HG03342 (cell line): ENCODE measurements at regions not wholly inside any gene's neighbourhood (a gene's known extent, or its start where the extent isn't known, plus 50 kb on each side); places are given as distances from the start of the nearest gene placed in this dataset.
"Not testable (repeated sequence)": the region's sequence is repeated elsewhere in the genome, so short reads cannot be mapped to it uniquely, and the experiment has no call there.

Experiments used
- ATAC-seq: cut with Tn5 transposase; IDR thresholded peaks from one replicate; pipeline ENCODE4 v1.9.1; 2021; ENCODE audit warnings: mild to moderate bottlenecking, moderate library complexity; ENCODE audit not compliant: unreplicated experiment

DNA sequence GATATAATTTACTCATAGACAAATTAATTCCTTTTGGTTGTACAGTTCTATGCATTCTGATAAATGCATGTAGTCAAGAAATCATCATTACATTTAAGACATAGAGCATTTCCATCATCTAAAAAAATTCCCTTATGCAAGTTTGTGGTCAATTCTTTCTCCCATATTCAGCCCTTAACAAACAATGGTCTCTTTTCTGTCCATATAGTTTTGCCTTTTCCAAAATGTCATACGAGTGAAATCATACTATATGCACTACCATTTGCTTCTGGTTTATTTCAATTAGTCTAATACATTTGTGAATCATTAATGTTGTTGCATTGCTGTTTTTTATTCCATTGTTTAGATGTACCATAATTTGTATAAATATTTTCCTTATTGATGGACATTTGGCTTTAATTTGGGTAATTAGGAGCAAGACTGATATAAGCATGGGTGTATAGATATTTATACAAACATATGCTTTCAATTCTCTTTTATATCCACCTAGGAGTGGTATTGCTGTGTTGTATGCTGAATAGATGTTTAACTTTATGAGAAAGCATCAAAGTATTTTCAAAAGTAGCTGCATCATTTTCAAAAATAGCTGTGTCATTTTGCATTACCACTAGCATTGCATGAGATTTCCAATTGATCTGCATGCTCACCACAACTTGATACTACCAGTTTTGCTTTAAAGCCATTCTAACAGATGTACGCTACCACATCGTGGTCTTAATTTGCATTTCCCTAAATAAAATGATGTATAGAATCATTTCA, 397.0 kb upstream of the ADAMTS5 start:
- no peak for ATAC-seq

DNA sequence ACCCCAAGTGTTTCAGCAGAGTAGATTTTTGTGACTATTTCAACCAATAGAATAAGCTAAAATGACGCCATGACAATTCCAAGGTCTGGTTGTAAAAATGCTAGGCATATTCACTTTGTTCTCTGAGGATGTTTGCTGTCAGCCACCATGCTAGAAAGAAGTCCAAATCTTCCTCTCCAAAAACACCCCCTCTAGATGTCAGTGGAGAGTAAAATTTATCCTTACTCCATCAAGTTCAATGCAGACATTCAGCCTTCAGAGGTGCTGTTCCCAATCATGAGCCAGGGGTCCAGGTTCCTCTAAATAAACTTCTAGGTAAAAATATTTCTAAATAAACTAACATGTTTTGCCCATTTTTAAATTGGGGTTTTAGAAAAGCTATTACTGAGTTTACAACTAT, 395.4 kb upstream of the ADAMTS5 start:
- ATAC-seq: no peak

DNA sequence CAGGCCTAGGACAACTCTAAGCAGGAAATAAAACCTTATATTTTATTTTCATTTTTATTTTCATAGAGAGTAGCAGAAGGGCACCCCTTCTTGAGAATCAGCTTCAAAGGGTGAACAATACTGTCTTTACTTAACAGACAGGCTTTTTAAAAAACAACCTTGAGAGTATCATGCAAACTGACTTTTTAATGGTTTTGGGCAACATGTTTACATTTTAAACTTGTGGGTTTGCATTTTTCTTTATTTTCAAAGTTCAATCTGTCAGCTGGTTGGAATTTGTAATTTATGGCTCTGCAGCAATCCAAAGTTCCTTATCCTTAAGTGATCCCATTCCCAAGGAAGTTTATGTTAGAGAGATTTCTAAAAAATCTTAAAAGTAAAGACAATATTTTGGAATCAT, 392.3 kb upstream of the ADAMTS5 start:
- ATAC-seq: no peak

DNA sequence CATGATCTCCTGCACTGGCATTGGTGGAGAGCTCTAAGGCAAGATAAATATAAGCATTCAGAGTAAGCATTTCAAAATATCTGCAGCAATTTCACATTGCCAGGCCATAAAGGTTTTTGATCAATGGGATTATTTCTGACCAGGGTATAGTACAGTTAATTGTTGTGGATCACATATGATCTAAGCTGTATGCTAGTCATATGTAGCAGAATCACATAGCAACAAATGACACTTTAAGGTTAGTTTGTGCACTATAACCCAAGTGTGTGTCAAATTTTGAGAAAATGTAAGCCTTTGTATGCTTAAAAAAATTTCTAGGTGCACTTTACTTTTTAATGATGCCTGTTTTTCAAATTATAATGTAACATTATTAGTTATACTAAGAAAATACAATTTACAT, 386.0 kb upstream of the ADAMTS5 start:
- no peak for ATAC-seq

DNA sequence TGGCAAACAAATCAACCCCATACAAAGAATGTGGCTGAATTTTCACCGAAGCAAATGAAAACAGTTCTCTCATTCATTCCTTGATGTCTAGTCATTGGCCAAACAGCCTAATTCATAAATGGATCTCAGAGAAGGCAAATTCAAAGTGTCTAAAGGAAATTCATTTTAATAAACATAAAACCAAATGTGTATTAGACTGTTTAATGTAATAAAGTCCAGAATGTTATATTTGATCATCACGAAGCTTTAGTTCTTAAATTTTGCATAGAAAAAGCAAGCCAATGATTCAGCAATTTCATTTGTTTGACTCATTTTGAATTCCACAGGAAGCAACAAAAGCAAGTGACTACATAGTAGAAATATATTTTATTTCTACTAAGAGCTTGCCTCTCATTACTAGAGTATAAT, 379.2 kb upstream of the ADAMTS5 start:
- ATAC-seq: no peak

DNA sequence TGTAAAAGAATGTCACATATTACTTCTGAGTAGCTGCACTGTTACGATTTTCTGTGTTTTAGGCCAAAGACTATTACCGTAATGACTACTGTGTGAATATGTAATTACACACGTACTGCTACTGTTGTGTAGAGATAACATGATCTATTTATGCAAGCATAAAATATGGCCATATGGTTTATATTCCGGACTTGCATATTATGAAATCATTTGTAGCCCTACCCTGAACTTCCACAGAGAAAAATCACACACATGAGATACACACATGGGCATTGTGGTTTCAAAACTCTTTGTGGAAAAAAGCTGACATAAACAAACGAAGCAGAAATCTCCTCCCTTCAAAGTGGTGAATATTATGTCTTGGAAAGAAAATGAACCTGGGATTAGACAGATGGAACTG, 373.0 kb upstream of the ADAMTS5 start:
- ATAC-seq: no peak

DNA sequence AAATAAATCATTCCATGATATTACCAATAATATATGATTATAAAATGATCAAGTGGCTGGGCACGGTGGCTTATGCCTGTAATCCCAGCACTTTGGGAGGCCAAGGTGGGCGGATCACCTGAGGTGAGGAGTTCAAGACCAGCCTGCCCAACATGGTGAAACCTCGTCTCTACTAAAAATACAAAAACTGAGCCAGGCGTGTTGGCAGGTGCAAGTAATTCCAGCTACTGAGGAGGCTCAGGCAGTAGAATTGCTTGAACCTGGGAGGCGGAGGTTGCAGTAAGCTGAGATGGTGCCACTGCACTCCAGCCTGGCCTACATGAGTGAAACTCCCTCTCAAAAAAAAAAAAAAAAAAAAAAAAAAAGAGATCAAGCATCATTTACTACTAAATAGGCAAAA, 371.1 kb upstream of the ADAMTS5 start:
- not testable (repeated sequence) for ATAC-seq

DNA sequence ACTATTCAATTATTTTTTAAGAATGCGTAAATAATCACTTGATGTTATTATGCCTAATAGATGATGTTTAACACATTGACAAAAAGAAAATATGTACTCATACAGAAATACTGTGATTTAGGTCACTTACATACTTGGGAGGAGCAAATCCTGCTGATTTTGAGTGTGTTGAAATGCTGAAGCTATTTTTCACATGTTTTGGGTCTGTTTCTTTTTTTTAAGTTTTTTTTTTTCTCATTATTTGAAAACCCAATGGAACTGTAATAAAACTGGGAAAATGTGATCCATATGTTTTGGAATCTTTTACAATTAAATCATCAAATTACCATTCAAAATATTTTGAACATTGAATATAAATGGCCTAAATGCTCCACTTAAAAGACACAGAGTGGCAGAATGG, 366.2 kb upstream of the ADAMTS5 start:
- ATAC-seq: no peak

DNA sequence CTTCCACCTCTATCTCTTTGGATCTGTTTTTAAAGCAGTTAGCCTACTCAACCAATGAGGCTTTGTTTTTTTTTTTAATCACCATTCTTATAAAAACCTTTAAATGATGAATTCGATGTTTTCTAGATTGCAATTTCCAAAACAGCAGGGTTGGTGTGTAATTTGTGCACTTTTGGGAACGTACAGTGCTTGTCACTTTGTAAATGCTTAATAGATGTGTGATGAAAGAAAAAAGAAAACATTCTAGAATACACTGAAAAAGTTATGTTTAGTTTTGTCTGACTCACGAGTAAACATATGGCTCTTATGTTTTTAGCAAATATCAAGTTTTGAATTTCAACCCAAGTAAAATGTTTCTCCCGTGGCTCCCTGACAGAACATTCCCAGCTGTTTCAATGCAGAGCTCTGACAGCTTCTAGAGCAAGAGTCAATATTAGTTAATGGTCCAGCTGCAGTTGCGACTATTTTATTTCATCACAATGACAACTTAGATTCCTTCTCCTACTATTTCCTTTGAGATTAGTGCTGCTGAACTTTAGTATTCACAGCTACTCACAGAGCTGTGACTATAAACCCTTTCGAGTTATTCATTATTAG, 362.5 kb upstream of the ADAMTS5 start:
- ATAC-seq: no peak

DNA sequence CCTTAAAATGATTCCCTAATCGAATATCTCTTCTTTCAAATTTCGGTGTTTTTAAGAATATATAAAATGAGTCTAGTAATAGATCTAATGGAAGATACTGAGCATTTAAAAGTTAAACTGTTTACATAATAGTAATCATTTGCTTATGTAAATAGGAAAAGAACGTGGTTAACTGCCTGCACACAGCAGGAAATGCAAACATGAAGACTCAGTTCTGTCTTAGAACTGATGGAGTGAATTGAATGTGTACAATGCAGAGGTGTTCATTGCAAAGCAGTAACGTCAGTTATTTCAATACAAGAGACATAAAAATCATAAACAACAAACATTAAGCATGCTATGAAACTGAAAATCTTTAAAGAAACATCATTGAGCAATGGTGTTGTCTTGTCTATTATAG, 359.4 kb upstream of the ADAMTS5 start:
- no peak for ATAC-seq

DNA sequence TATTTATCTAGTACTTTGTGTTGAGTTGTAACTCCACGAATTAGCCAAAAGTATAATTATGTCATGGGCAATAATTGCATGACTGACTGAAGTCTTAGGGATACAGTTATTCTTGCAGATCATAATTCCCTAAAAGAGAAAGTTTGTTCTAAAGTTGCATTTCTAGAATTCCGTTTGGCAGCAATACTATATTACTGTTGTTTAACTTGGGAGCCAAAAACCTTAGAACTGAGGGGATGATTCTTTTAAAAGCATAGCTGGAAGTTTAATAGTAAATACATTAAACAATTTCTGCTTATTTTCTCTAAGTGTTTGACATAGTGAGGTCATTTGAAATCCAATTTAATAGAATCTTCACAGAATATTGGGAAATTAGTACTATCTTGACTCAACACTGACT, 356.4 kb upstream of the ADAMTS5 start:
- ATAC-seq: no peak

DNA sequence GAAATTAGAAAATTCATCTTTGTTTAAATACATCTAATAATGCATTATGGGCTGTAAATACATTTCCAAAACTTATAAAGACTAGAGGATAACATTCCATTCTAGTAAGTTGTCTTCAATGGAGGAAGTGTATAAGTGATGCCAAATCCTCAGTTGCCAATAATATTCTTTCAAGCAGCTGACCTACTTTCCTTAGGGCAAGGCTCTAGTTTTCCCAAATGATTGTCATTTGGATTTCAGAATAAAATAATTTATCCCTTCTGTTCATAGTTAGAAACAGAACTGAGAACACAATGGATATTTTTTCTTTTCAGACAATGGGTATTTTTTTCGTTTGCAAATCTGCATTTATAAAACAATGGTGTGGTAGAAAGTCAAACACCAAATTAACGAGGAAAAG, 354.9 kb upstream of the ADAMTS5 start:
- ATAC-seq: no peak

DNA sequence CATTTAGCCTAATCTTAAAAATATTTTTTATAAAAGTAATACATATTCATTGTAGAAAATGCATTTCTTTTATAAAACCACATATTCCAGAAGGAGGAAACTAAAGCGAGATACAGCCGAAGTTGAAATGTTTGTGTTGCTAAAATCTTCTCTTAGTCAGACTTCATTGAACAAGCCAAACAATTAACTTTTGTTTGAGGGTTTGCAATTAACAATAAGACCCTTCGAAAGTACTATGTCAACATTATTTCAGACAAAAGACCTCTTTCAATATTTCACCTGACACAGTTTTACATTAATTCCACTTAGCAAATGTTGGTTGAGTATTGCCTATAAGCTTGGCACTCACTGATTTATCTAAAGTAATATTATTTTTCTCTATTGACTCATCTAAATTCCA, 354.0 kb upstream of the ADAMTS5 start:
- no peak for ATAC-seq

DNA sequence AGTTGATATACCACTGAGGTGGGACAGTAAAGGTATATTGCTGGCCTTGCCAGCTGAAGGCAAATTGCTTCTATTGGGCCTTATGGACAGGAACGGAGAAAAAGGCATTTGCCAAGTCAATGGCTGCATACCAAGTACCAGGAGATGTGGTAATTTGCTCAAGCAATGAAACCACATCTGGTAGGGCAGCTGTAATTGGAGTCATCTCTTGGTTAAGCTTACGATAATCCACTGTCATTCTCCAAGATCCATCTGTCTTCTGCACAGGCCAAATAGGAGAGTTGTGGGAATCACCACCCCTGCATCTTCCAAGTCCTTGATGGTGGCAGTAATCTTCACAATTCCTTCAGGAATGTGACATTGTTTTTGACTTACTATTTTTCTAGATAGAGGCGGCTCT, 350.7 kb upstream of the ADAMTS5 start:
- not testable (repeated sequence) for ATAC-seq

DNA sequence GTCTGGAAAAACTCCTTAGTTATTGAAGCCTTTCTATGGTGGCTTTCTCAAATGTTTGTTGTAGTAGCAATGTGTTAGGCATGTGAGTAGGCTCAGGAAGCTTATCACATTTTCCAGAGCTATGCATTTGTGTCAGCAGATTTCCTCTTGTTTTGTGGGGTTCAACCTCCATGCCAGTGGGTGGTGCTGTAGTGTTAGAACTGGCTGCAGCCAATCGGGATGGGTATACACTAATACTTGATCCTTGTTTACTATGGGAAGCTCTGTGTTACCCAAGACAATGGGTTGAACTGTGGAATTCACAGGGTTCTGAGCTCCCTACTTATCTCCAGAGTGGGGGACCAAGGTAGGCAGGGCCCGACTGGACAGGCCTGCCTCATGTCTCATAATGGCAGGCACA, 348.5 kb upstream of the ADAMTS5 start:
- no peak for ATAC-seq

DNA sequence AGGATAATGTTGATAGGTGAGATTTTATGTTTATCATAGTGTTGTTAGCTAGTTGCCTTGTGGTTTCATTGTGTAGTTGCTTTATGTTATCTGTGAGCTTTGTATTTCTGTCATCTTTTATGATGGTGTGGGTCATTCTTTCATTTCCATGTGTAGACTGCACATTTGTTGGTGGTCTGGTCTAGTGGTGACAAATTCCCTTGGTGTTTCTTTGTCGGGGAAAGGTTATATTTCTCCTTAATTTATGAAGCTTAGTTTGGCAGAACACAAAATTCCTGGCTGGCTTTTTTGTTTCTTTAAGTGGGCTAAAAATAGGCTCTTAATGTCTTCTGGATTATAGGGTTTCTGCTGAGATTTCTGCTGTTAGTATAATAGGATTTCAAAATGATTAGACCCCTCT, 347.2 kb upstream of the ADAMTS5 start:
- ATAC-seq: no peak

DNA sequence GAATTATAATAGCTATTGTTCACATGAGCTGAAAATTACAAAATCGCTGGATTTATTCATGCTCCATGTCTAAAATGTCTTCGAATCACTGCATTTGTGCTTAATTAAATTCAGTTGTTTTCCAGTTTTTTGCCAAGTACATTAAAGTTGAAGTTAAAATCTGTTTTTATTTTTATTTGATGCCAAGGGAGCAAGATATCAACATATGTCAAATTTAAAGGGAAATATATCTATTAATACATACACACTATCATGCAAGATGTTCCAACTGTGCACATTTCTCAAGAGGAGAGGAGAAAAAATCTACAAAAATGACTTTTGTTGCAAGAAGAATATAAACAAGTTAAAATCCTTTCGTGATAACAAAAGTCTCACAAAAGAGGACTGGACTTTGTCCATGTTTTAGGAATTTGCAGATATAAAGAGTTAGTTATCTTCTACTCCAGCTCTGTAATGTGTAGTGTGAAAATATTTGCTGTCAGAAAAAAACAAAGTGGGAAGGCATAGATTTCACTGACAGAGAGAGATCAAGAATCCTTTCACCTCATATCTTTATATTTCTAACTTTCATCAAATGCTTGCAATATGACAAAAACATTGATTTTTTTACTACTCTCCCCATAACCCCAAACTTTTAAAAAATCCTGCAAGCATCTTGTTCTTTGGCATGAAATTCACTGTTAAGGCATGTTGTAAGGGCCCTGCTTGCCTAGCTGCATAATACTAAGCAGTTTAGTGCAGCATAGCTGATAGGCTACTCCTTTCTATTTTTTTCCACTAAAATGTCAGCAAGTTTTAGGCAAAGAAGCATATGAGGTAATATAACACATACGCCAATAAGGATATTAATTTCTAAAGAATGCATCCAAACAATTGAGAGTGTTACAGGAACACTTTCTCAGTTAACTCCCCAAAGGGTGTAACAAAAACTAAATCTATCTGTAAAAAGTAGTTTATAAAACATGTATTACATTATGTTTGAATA, 340.2 kb upstream of the ADAMTS5 start:
- ATAC-seq: no peak

DNA sequence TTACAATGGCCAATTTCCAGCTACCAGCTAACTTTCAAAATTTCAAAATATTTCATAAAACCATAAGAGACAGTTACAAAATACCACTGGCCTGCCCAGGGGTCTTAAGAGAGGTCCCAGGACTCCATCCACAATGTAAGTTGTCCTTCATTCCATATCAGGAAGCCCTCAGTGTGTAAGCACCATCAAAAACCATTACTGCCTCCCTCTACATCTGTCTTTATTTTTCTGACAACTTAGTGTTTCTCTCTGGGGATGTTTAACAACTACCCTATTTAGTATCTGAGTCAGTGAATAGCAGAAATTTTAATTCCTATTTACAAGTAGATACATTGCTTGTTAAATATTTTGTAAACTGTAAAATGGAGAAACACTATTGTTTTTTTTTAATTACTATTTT, 339.3 kb upstream of the ADAMTS5 start:
- ATAC-seq: no peak

DNA sequence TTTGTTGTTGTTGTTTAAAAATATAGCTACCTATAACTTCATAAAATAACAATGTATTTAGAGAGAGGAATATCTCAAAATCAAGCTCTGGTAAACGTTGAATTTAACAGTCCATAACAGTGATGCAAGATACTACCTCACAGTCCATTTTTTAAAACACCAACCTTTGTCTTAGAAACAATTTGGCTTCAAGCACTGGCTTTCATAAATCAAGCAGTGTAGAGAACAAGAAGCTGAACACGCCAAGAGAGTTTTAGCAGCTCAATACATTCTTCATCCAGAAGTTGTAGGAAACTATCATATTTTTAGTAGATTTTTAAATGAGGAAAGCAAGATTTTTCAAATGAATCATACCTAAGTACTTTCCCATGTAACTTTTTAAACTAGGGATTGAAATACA, 334.3 kb upstream of the ADAMTS5 start:
- no peak for ATAC-seq

DNA sequence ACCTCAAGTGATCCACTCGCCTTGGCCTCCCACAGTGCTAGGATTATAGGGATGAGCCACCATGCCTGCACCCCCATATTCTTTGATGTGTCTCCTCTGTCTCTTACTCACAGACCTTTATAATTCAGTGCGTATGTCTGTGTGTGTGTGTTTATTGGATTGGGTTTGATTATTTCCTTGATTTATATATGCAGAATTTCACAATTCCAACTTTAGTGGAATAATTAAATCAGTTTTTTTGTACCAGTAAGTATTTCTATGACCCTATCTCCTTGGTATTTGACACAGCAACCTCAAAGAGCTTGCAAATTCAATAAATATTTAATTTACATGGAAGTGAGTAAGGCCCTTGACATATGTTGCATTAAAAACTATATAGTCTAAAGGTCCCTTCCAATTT, 333.9 kb upstream of the ADAMTS5 start:
- no peak for ATAC-seq

DNA sequence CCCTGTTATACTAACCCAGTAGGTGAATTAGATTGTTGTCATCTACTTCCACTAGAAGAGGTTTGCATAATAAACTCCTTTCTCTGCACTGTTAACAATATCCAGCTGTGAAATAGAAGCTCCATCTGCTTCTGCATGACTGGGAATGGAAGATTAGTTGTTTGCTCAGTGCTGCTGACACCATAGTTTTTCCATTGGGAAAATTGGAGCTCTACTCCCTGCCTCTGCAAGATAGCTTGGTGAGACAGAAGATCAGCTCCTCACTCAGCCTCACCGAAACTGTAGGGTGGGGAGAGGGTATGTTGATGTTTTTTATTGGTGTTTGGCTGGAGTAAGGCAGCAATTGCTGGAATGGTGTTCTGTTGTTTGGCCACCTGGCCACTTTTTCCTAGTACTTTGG, 331.6 kb upstream of the ADAMTS5 start:
- ATAC-seq: no peak

DNA sequence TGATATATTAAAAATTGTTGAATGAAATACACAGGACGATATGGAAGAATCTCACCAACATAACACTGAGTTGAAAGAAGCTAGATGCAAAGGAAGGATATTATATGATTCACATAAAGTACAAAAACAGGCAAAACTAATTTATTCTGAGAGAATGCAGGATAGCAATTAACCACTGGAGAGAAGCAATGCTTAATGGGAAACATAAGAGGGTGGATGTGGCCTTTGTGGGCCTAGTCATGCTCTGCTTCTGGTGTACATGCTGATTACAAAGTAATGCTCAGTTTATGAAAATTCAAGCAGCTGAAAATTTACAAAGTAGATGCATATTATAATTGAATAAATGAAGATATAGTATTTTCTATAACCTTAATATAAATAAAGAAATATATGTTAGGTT, 326.4 kb upstream of the ADAMTS5 start:
- ATAC-seq: no peak
